ENCODE measurements at regions not wholly inside any gene's neighbourhood (a gene's known extent, or its start where the extent isn't known, plus 50 kb on each side); places are given as distances from the start of the nearest gene placed in this dataset.

DNA sequence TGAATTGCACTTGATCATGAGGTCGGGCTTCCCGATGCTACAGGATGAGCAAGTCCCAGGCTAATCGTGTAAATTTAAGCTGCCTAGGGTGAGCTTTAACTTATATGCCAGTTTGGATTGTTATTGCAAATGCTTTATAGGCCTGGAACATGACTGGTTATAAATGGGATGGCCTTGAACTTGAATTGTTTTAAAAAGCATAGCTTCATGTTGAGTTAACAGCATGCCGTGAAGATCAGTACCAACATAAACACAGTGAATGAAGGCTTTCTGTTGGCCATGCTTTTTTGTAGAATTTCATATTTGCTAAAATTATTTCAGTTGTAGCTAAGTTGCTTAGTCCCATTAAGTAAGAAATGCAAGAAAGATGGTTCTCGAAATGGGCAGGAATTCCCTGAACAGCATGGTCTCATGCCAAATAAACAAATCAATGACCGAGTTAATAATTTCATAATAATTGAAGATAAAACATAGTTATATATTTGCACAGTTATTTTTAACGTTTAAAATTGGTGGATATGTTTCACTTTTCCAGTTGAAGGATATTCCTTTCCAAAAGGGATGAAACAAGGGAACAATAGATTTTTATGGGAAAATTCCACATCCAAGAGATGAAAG is 76.6 kb upstream of the ARID1B start:
- TF ChIP-seq, protein P1, sequence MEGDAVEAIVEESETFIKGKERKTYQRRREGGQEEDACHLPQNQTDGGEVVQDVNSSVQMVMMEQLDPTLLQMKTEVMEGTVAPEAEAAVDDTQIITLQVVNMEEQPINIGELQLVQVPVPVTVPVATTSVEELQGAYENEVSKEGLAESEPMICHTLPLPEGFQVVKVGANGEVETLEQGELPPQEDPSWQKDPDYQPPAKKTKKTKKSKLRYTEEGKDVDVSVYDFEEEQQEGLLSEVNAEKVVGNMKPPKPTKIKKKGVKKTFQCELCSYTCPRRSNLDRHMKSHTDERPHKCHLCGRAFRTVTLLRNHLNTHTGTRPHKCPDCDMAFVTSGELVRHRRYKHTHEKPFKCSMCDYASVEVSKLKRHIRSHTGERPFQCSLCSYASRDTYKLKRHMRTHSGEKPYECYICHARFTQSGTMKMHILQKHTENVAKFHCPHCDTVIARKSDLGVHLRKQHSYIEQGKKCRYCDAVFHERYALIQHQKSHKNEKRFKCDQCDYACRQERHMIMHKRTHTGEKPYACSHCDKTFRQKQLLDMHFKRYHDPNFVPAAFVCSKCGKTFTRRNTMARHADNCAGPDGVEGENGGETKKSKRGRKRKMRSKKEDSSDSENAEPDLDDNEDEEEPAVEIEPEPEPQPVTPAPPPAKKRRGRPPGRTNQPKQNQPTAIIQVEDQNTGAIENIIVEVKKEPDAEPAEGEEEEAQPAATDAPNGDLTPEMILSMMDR (IDR thresholded peaks at IDR 0.05; ENCODE audit: insufficient read depth, low read length), result no peak
- no peak for TF ChIP-seq GABPA (IDR thresholded peaks at IDR 0.05; ENCODE audit: low read depth)
- no peak for TF ChIP-seq SPI1 (IDR thresholded peaks at IDR 0.05; ENCODE audit: borderline replicate concordance, low read depth)
- TF ChIP-seq POLR2AphosphoS5 (IDR thresholded peaks at IDR 0.05; ENCODE audit: low read depth), result no peak
- TF ChIP-seq REST (IDR thresholded peaks at IDR 0.05; ENCODE audit: insufficient replicate concordance, low read depth), result no peak
- Histone ChIP-seq H3K27ac (replicated peaks) (no peak overlapping the region), H3K4me3 (replicated peaks; ENCODE audit: insufficient read depth, low read length) (no peak overlapping the region), H3K27me3 (ENCODE audit: insufficient read depth, poor library complexity, severe bottlenecking) (no peaks in the 10 kb centered on the region)
- no peak for DNase-seq (ENCODE audit: low read depth in 1 of 2, low spot score in 1 of 2)

GRCh38 chr6:156699935-156700334 is 77.2 kb upstream of the ARID1B start:
- Histone ChIP-seq H3K27me3 (ENCODE audit: insufficient read depth, poor library complexity, severe bottlenecking) (no peaks in the 10 kb centered on the region), H3K4me3 (replicated peaks; ENCODE audit: insufficient read depth, low read length) (no peak overlapping the region), H3K27ac (replicated peaks) (no peak overlapping the region)
- no peak for TF ChIP-seq GABPA (IDR thresholded peaks at IDR 0.05; ENCODE audit: low read depth)
- TF ChIP-seq, protein P1 (IDR thresholded peaks at IDR 0.05; ENCODE audit: insufficient read depth, low read length), result no peak
- no peak for TF ChIP-seq REST (IDR thresholded peaks at IDR 0.05; ENCODE audit: insufficient replicate concordance, low read depth)
- no peak for TF ChIP-seq SPI1 (IDR thresholded peaks at IDR 0.05; ENCODE audit: borderline replicate concordance, low read depth)
- no peak for TF ChIP-seq POLR2AphosphoS5 (IDR thresholded peaks at IDR 0.05; ENCODE audit: low read depth)
- no peak for DNase-seq (ENCODE audit: low read depth in 1 of 2, low spot score in 1 of 2)

- no peaks in the 10 kb centered on the region for H3K27me3 ChIP-seq (ENCODE audit: insufficient read depth, poor library complexity, severe bottlenecking)
- H3K27ac ChIP-seq (replicated peaks), result no peak overlapping the region
- DNase-seq (ENCODE audit: low read depth in 1 of 2, low spot score in 1 of 2), result no peak
- H3K4me3 ChIP-seq (replicated peaks; ENCODE audit: insufficient read depth, low read length), result no peak overlapping the region
- TF ChIP-seq GABPA (IDR thresholded peaks at IDR 0.05; ENCODE audit: low read depth), result no peak
- no peak for TF ChIP-seq REST (IDR thresholded peaks at IDR 0.05; ENCODE audit: insufficient replicate concordance, low read depth)
- TF ChIP-seq, protein P1 (IDR thresholded peaks at IDR 0.05; ENCODE audit: insufficient read depth, low read length), result no peak
- no peak for TF ChIP-seq SPI1 (IDR thresholded peaks at IDR 0.05; ENCODE audit: borderline replicate concordance, low read depth)
- no peak for TF ChIP-seq POLR2AphosphoS5 (IDR thresholded peaks at IDR 0.05; ENCODE audit: low read depth)
Measured at GRCh38 chr6:156699017-156699421, 78.2 kb upstream of the ARID1B start.
